Heart left ventricle (tissue), 13 donors: ENCODE measurements at regions not wholly inside any gene's neighbourhood (a gene's known extent, or its start where the extent isn't known, plus 50 kb on each side); places are given as distances from the start of the nearest gene placed in this dataset.

Experiments
- CTCF ChIP-seq, 12 donors: fragments of 200-600 bp; sonication (generic) in 4 of 12; IDR thresholded peaks; one replicate each; pipeline versions ENCODE4 v1.5.0 to v1.8.0; 2018 to 2022; ENCODE audit warnings: antibody characterized with exemption in 12 of 12, mild to moderate bottlenecking in 5 of 12
- POLR2A ChIP-seq, 2 donors: fragments of 450-650 bp; IDR thresholded peaks; one replicate each; pipeline ENCODE4 v1.6.1; 2017; ENCODE audit warnings: antibody characterized with exemption in 2 of 2, mild to moderate bottlenecking in 2 of 2, moderate library complexity in 2 of 2
- donor health status: ischemic (EF 13 %, LVEDD 7.1; RV severe dilation, severe dysfunction).
- donor health status: DM: no; HTN: yes; CAD: no.
- donor health status: DM: no; HTN: no; CAD: no.
- donor health status: ischemic (EF 25% LVEDD 6.9; RV normal size, moderate dysfunction).
- donor health status: ischemic (EF 25% LVEDD 5.7; RV mildly dilated, moderate dysfunction).
- donor health status: ischemic (EF 35%, LVEDD 5.7; RV mildly dilated, moderate dysfunction).
- donor health status: nonischemic (EF 11% LVEDD 7.7; RV severe dilation, severe dysfunction).
- donor health status: DM: yes; HTN: yes; CAD: no.
- donor health status: PGD.
- donor health status: ischemic (EF 29% LVEDD 5.4; RV normal size, mild dysfunction).
- donor health status: nonischemic (EF 23%, LVEDD 6.1; RV moderate dilation, normal function).

- TF ChIP-seq POLR2A (IDR thresholded peaks at IDR 0.05) (no peak), CTCF (IDR thresholded peaks at IDR 0.05) (no peak)
These were observed 237.9 kb upstream of the FERMT1 start for GRCh38 chr20:6360766-6361165.
